SK-N-SH (cell line): ENCODE measurements at regions not wholly inside any gene's neighbourhood (a gene's known extent, or its start where the extent isn't known, plus 50 kb on each side); places are given as distances from the start of the nearest gene placed in this dataset.
A peak's percentile ranks its signal among the peaks of the same experiment; 100 is the strongest.

Source experiments
- CTCF ChIA-PET: fragments of 300-600, 350-600 bp; formaldehyde crosslinking; extraction: SDS; loops from one replicate; lab custom pipeline; 2021; lab: Yijun Ruan, JAX
- POLR2A ChIA-PET: fragments of 350-600 bp; sonication (Branson Sonifier 250); formaldehyde crosslinking; extraction: SDS; loops from one replicate; lab custom pipeline; 2020; ENCODE audit warnings: antibody characterized with exemption, inconsistent platforms; lab: Yijun Ruan, JAX
- DNase-seq: peaks from one replicate; pipeline ENCODE4 v3.0.0; 2012
- H2AFZ ChIP-seq: fragments of 200-600 bp; sonication (generic); 2 replicates; pipeline ENCODE4 v1.8.1; 2016; ENCODE audit warnings: antibody characterized with exemption, mild to moderate bottlenecking, low read depth
- H3F3A ChIP-seq: fragments of 200-600 bp; sonication (generic); replicated peaks from 2 replicates; pipeline ENCODE3; 2016; ENCODE audit warnings: antibody characterized with exemption, mild to moderate bottlenecking; ENCODE audit not compliant: insufficient read depth
- H3K27ac ChIP-seq, 2 experiments: fragments of 200-500 bp in 1 of 2; fragments of 200-600 bp in 1 of 2; sonication (Bioruptor generic) in 1 of 2; sonication (generic), shearing (Covaris generic) in 1 of 2; 2 replicates each; pipeline versions ENCODE4 v1.5.1 to v1.6.1; 2014 to 2016; ENCODE audit warnings: low read depth in 2 of 2, inconsistent platforms in 1 of 2, low read length in 1 of 2, mild to moderate bottlenecking in 1 of 2, mixed read lengths in 1 of 2
- H3K27me3 ChIP-seq: fragments of 200-600 bp; sonication (generic), shearing (Covaris generic); 2 replicates; pipeline ENCODE4 v1.6.1; 2016; ENCODE audit warnings: mixed run types; ENCODE audit not compliant: insufficient read depth
- H3K36me3 ChIP-seq, 2 experiments: fragments of 200-500 bp in 1 of 2; fragments of 200-600 bp in 1 of 2; sonication (Bioruptor generic) in 1 of 2; sonication (generic) in 1 of 2; replicated peaks in 1 of 2; 2 replicates each; pipeline versions ENCODE3 to v1.5.1; 2014 to 2016; ENCODE audit warnings: low read length in 1 of 2, mild to moderate bottlenecking in 1 of 2; ENCODE audit not compliant: insufficient read depth in 2 of 2, control insufficient read depth in 1 of 2
- H3K4me1 ChIP-seq, 2 experiments: fragments of 200-500 bp in 1 of 2; fragments of 200-600 bp in 1 of 2; sonication (Bioruptor generic) in 1 of 2; sonication (generic), shearing (Covaris generic) in 1 of 2; 2 replicates each; pipeline versions ENCODE4 v1.5.1 to v1.6.1; 2014 to 2016; ENCODE audit warnings: low read depth in 1 of 2, low read length in 1 of 2, mixed run types in 1 of 2; ENCODE audit not compliant: insufficient read depth in 2 of 2, control insufficient read depth in 1 of 2
- H3K4me2 ChIP-seq: fragments of 200-600 bp; sonication (generic), shearing (Covaris generic); 2 replicates; pipeline ENCODE4 v1.6.1; 2017; ENCODE audit warnings: mixed run types
- H3K4me3 ChIP-seq, 2 experiments: fragments of 200-500 bp in 1 of 2; fragments of 200-600 bp in 1 of 2; sonication (Bioruptor generic) in 1 of 2; sonication (generic), shearing (Covaris generic) in 1 of 2; 2 replicates each; pipeline versions ENCODE4 v1.5.1 to v1.8.1; 2014 to 2016; ENCODE audit warnings: low read depth in 2 of 2, inconsistent platforms in 1 of 2, low read length in 1 of 2, mild to moderate bottlenecking in 1 of 2, mixed read lengths in 1 of 2, moderate library complexity in 1 of 2
- H3K79me2 ChIP-seq: fragments of 200-600 bp; sonication (generic); 2 replicates; pipeline ENCODE4 v1.8.1; 2017; ENCODE audit warnings: mild to moderate bottlenecking; ENCODE audit not compliant: insufficient read depth
- H3K9ac ChIP-seq: fragments of 200-600 bp; sonication (generic); 2 replicates; pipeline ENCODE4 v1.6.1; 2017; ENCODE audit warnings: mixed run types
- H3K9me2 ChIP-seq: fragments of 200-600 bp; sonication (generic); 2 replicates; pipeline ENCODE4 v1.6.1; 2017; ENCODE audit warnings: mixed run types
- H3K9me3 ChIP-seq: fragments of 200-600 bp; sonication (generic); 2 replicates; pipeline ENCODE4 v1.6.1; 2017; ENCODE audit warnings: mixed run types, mild to moderate bottlenecking, moderate library complexity
- H4K20me1 ChIP-seq: fragments of 200-600 bp; sonication (generic); 2 replicates; pipeline ENCODE4 v1.6.1; 2017; ENCODE audit warnings: mild to moderate bottlenecking, mixed run types; ENCODE audit not compliant: insufficient read depth
- CHD2 ChIP-seq: fragments of 150-350 bp; IDR thresholded peaks from 2 replicates; pipeline ENCODE4 v1.6.1; 2018; ENCODE audit warnings: low read length; ENCODE audit not compliant: partially characterized antibody
- CTCF ChIP-seq: fragments of 200-600 bp; sonication (generic); IDR thresholded peaks from 2 replicates; pipeline ENCODE4 v1.6.1; 2017; ENCODE audit warnings: antibody characterized with exemption, mild to moderate bottlenecking, moderate library complexity
- EP300 ChIP-seq, 2 experiments: IDR thresholded peaks; 2 replicates each; pipeline versions ENCODE4 v1.4.0 to v1.6.1; 2012; ENCODE audit warnings: borderline replicate concordance in 1 of 2, low read depth in 1 of 2, low read length in 1 of 2
- FOSL2 ChIP-seq: IDR thresholded peaks from 2 replicates; pipeline ENCODE4 v1.4.0; 2012; ENCODE audit warnings: low read depth, mild to moderate bottlenecking, moderate library complexity, borderline replicate concordance
- JUND ChIP-seq: IDR thresholded peaks from 2 replicates; pipeline ENCODE4 v1.4.0; 2012
- MEF2A ChIP-seq: IDR thresholded peaks from 2 replicates; pipeline ENCODE4 v1.4.0; 2012; ENCODE audit warnings: low read depth, borderline replicate concordance
- MXI1 ChIP-seq: IDR thresholded peaks from 2 replicates; pipeline ENCODE4 v1.6.1; 2012; ENCODE audit warnings: mild to moderate bottlenecking, low read depth, low read length, improper control_type of control experiment
- NFIC ChIP-seq: IDR thresholded peaks from 2 replicates; pipeline ENCODE4 v1.4.0; 2012; ENCODE audit warnings: borderline replicate concordance
- NRF1 ChIP-seq: IDR thresholded peaks from 2 replicates; pipeline ENCODE4 v1.6.1; 2012; ENCODE audit warnings: low read depth, mild to moderate bottlenecking, low read length
- POLR2AphosphoS5 ChIP-seq: IDR thresholded peaks from 2 replicates; pipeline ENCODE4 v1.6.1; 2012; ENCODE audit warnings: low read depth, low read length
- RCOR1 ChIP-seq: fragments of 150-350 bp; IDR thresholded peaks from 2 replicates; pipeline ENCODE4 v1.6.1; 2017; ENCODE audit warnings: antibody characterized with exemption, low read length
- REST ChIP-seq: IDR thresholded peaks from 2 replicates; pipeline ENCODE4 v1.6.1; 2012; ENCODE audit warnings: mild to moderate bottlenecking, low read depth, low read length, moderate library complexity
- RFX5 ChIP-seq: IDR thresholded peaks from 2 replicates; pipeline ENCODE4 v1.6.1; 2012; ENCODE audit warnings: mild to moderate bottlenecking, improper control_type of control experiment, low read length
- RXRA ChIP-seq: IDR thresholded peaks from 2 replicates; pipeline ENCODE4 v1.4.0; 2012; ENCODE audit warnings: low read depth, mild to moderate bottlenecking, borderline replicate concordance
- SIN3A ChIP-seq: IDR thresholded peaks from 2 replicates; pipeline ENCODE4 v1.6.1; 2012; ENCODE audit warnings: low read depth, mild to moderate bottlenecking, low read length, moderate library complexity, borderline replicate concordance
- SMC3 ChIP-seq: IDR thresholded peaks from 2 replicates; pipeline ENCODE4 v1.6.1; 2012; ENCODE audit warnings: low read depth, low read length, improper control_type of control experiment
- TAF1 ChIP-seq: IDR thresholded peaks from 2 replicates; pipeline ENCODE4 v1.6.1; 2012; ENCODE audit warnings: low read depth, mild to moderate bottlenecking, low read length, moderate library complexity, borderline replicate concordance
- TCF12 ChIP-seq: IDR thresholded peaks from 2 replicates; pipeline ENCODE4 v1.4.0; 2012
- USF2 ChIP-seq: fragments of 150-350 bp; IDR thresholded peaks from 2 replicates; pipeline ENCODE4 v1.6.1; 2017; ENCODE audit warnings: antibody characterized with exemption, low read length, low read depth, borderline replicate concordance
- YY1 ChIP-seq: IDR thresholded peaks from 2 replicates; pipeline ENCODE4 v1.4.0; 2012; ENCODE audit warnings: low read depth, mild to moderate bottlenecking
- WGBS: methylation state at CpG from one replicate; pipeline ENCODE4 v1.1.6; 2017; ENCODE audit warnings: low lambda C conversion rate; 5-methylcytosine and 5-hydroxymethylcytosine counted together
- TF ChIP-seq, protein P1 (sequence below): IDR thresholded peaks from 2 replicates; pipeline ENCODE4 v1.4.0; 2012; ENCODE audit warnings: low read depth
- TF ChIP-seq, protein P2 (sequence below): IDR thresholded peaks from 2 replicates; pipeline ENCODE4 v1.4.0; 2012; ENCODE audit warnings: low read depth, borderline replicate concordance
- TF ChIP-seq, protein P3 (sequence below): IDR thresholded peaks from 2 replicates; pipeline ENCODE4 v1.4.0; 2012; ENCODE audit warnings: low read depth, borderline replicate concordance

GRCh38 chr6:153488267-153488666 is 357.2 kb upstream of the RGS17 start (continued):
- TF ChIP-seq EP300 (IDR thresholded peaks at IDR 0.05; ENCODE audit: borderline replicate concordance in 1 of 2, low read depth in 1 of 2, low read length in 1 of 2) = no peak
- no peak for TF ChIP-seq CHD2
- TF ChIP-seq RXRA = no peak

DNA sequence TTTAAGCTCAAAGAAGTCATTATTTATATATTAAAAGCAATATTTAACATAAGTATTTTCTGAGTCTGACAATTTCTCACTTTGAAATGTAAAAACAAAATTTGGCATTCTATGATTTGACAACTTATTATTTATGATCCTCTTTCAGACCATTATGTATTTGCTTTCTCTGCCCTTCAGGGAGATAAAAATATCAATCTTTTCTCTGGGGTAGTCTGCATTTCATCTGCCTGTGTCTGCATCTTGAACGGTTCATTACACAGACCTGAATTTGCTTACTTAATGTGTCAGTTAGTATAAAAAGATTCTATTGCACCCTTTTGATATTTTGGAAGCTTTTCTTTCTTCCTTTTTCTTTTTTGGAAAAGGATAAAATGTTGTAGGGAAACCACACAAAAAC is 354.0 kb upstream of the RGS17 start:
- Histone ChIP-seq H3K4me1 (peaks cover 0 to 6% of the 10 kb centered on the region in 2 experiments; a peak in 2 of 4 replicates), H3K79me2 (no peaks in the 10 kb centered on the region), H3K9me2 (no peaks in the 10 kb centered on the region), H3F3A (no peaks in the 10 kb centered on the region), H3K4me2 (no peak overlapping the region), H3K36me3 (no peaks in the 10 kb centered on the region), H3K27ac (peak overlapping the region in 1 of 2 experiments; percentile 79; a peak in 2 of 4 replicates), H3K4me3 (no peak overlapping the region), H2AFZ (no peak overlapping the region), H3K9me3 (no peaks in the 10 kb centered on the region), H3K9ac (no peak overlapping the region), H3K27me3 (no peaks in the 10 kb centered on the region), H4K20me1 (no peaks in the 10 kb centered on the region)
- CTCF ChIA-PET = interaction anchor here (0.9 to 1.4 kb wide), 2 partner anchors 609 to 792 kb away, joined by 3 read pairs; no protein-coding TSS in a partner anchor
- POLR2A ChIA-PET = no interaction called here
- WGBS = 20% methylated on average over 1 of the region's 1 CpG
- DNase-seq = peak; percentile 12
- TF ChIP-seq YY1 (no peak), MXI1 (no peak), CHD2 (no peak), SMC3 (no peak), NRF1 (no peak), POLR2AphosphoS5 (no peak), REST (no peak), RFX5 (no peak), USF2 (no peak), RCOR1 (no peak), JUND (no peak), TCF12 (peak; percentile 24; the same call in 1 of the 2 replicates), NFIC (no peak), FOSL2 (no peak), TAF1 (no peak), SIN3A (no peak), CTCF (no peak), EP300 (IDR thresholded peaks at IDR 0.05; ENCODE audit: borderline replicate concordance in 1 of 2, low read depth in 1 of 2, low read length in 1 of 2) (peak in 1 of 2 experiments; percentile 84; a peak in 2 of 4 replicates), MEF2A (no peak)
- TF ChIP-seq, protein P1, sequence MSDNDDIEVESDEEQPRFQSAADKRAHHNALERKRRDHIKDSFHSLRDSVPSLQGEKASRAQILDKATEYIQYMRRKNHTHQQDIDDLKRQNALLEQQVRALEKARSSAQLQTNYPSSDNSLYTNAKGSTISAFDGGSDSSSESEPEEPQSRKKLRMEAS = no peak
- TF ChIP-seq, protein P2, sequence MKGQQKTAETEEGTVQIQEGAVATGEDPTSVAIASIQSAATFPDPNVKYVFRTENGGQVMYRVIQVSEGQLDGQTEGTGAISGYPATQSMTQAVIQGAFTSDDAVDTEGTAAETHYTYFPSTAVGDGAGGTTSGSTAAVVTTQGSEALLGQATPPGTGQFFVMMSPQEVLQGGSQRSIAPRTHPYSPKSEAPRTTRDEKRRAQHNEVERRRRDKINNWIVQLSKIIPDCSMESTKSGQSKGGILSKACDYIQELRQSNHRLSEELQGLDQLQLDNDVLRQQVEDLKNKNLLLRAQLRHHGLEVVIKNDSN = no peak
- TF ChIP-seq, protein P3, sequence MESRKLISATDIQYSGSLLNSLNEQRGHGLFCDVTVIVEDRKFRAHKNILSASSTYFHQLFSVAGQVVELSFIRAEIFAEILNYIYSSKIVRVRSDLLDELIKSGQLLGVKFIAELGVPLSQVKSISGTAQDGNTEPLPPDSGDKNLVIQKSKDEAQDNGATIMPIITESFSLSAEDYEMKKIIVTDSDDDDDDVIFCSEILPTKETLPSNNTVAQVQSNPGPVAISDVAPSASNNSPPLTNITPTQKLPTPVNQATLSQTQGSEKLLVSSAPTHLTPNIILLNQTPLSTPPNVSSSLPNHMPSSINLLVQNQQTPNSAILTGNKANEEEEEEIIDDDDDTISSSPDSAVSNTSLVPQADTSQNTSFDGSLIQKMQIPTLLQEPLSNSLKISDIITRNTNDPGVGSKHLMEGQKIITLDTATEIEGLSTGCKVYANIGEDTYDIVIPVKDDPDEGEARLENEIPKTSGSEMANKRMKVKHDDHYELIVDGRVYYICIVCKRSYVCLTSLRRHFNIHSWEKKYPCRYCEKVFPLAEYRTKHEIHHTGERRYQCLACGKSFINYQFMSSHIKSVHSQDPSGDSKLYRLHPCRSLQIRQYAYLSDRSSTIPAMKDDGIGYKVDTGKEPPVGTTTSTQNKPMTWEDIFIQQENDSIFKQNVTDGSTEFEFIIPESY = no peak
